HG03103 (cell line): ENCODE measurements at regions not wholly inside any gene's neighbourhood (a gene's known extent, or its start where the extent isn't known, plus 50 kb on each side); places are given as distances from the start of the nearest gene placed in this dataset.

Source experiments
- ATAC-seq: cut with Tn5 transposase; IDR thresholded peaks from one replicate; pipeline ENCODE4 v1.9.1; 2021; ENCODE audit warnings: low read depth; ENCODE audit not compliant: unreplicated experiment

DNA sequence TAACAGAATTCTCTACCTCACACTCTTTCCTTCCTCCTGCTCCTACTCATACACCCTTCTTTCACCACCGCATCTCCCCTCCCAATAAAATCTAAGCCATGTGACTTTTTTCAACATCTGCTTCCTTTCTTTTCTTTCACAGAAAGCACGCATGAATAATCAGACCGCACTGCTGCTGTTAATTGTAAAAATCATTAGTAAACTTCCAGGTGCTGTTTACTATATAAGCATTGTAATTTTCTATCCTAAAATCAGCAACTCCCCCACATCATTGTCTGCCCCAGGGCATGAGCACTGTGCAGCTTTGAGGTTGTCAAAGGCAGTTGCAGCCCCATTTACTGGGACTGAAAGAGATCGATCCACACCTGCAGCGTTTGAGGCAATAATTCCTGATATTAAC lies 782.6 kb upstream of the ID2 start:
- no peak for ATAC-seq

- no peak for ATAC-seq
Observed at GRCh38 chr2:7899923-7900322, 781.9 kb upstream of the ID2 start.

DNA sequence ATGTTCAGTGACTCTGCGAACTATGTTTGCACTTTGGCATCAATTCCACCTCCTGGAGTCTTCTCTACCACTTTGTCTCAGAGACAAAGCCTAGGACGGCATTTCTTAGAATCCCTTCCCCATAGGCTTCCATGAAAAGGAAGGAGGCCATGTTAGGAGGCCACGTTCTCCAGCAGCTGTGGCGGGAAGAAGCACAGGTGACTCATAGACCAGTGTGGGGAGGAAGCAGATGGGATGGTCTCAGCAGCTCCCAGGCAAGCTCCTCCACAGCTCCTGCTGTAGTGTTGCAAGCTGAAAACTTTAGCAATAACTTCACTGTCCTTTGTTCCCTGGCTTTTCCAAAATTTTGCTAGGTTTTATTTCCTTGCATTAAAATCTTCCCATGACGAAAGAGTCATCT lies 781.3 kb upstream of the ID2 start:
- no peak for ATAC-seq

GRCh38 chr2:7902251-7902765 lies 779.5 kb upstream of the ID2 start:
- no peak for ATAC-seq

GRCh38 chr2:7904319-7904718 lies 777.5 kb upstream of the ID2 start:
- no peak for ATAC-seq

- ATAC-seq = no peak
Observed at GRCh38 chr2:7905756-7906155, 776.1 kb upstream of the ID2 start.

DNA sequence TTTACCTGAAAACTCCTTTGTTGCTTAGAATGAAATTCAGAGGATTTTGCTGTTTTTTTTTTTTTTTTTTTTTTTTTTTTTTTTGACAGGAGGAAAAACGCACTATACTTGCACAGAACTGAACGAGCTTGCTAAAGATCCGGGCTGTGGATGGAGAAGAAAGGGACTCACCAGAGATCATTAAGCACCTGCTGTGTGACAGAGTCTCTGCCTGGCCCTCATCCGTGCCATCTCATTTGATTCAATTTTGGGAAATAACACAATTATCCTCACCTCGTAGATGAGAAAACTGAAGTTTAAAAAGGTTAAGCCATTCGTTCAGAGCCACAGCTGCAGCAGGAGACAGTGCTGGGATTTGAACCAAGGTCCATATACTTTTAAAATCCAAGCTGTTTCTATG lies 775.4 kb upstream of the ID2 start:
- no peak for ATAC-seq

GRCh38 chr2:7907041-7907440 lies 774.8 kb upstream of the ID2 start:
- ATAC-seq = no peak

DNA sequence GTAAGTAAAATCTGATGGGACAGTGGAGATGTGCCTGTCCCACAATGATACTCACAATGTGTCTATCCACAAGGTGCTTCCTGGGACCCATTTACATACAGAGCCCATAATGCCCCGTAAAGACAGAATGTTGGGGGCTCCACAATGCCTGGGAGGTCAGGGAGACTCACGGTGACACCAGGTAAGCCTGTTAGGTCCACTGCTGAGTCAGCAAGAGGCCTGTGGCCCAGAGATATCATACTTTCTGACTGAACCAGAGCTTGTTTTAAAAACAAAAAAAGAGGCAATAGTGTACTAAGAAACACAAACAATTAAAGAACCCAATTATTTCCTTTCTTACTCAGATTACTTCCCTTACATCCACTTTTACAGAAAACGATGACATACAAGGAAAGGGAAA lies 771.1 kb upstream of the ID2 start:
- ATAC-seq = no peak

DNA sequence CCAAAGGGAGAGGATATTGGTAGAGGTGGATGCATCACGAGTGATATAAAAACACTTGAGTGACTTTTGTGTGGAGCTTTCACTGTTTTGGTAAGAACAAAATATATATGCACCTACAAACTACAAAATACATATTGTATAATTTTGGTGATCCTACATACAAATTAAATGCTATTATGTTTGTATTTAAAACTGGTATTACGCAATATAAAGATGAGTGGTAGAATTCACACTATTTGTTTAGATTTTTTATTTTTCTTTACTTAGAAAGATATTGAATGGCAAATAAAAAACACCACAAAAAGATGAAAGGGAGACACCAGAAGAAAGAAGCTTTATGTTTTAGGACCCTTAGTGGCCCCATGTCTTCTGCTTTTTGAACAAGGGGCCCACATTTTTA lies 770.7 kb upstream of the ID2 start:
- no peak for ATAC-seq

GRCh38 chr2:7913974-7914373 lies 767.9 kb upstream of the ID2 start:
- ATAC-seq = no peak

- no peak for ATAC-seq
Observed at GRCh38 chr2:7915302-7916091, 766.4 kb upstream of the ID2 start.

- ATAC-seq = no peak
Observed at GRCh38 chr2:7916670-7917069, 765.2 kb upstream of the ID2 start.

DNA sequence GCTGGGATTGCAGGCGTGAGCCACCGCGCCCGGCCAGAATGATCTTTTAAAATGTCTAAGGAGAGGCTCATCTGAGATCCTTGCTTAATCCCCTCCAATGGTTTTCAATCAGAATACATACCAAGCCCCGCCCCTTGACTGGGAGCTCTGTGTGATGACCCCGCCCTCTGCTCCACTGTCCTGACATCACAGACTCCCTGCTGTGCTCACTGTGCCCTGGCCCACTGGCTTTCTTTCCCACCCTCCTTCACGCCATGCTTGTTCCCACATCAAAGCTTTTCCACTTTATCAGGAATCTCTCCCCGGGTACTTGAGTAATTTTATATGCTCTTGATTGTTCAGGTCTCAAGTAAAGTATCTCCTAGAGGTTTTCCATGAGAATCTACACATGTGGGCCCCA lies 762.3 kb upstream of the ID2 start:
- no peak for ATAC-seq

DNA sequence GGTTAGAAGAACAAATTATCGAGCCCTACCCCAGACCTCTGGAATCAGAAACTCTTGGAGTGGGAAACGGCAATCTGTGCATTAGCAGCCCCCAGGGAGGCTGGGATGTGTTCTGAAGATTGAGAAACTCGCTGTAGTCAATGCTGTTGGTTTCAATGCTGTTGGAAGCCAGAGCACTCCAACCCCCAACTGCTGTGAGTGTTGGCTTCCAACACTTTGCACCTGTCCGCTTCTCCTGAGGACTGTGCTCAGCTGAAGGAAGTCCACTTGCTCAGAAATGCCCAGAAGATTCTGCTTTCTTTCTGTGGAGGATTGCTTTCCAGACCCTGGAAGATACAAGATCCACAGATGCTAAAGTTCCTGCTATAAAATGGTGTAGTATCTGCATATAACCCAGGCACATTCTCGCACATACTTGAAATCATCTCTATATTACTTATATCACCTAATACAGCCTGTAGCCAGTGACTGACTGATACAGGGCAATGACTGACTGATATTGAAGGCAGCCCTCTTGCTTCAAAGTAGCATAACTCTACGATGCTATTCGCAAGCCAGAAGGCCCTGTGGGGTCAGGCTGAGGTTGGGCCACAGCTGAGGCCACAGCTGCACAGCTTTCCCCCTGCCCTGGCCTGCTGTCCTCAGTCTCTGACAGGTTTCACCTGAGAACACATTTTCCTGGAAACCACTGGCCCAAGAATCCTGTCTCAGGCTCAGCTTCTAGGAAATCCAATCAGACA lies 757.7 kb upstream of the ID2 start:
- ATAC-seq = no peak

DNA sequence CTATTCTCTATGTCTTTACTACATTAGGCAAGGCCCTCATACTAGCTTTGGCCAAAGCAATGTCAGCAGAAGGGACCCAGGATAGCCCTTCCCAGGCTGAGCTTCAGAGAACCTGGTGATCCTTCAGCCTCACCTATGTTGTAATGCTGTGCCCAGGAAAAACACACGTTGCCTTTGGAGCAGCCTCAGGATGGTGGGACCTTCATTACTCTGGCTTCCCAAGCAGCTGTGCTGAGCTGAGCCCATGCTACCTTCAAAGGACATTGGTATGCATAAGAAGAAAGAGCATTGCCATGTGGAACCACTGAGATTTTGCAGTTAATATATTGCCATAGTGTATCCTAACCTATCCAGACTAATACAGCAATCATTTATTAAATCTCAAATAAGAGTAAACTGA lies 756.4 kb upstream of the ID2 start:
- ATAC-seq = no peak

- no peak for ATAC-seq
Observed at GRCh38 chr2:7927691-7928090, 754.2 kb upstream of the ID2 start.

- ATAC-seq = no peak
Observed at GRCh38 chr2:7929281-7929680, 752.6 kb upstream of the ID2 start.

- no peak for ATAC-seq
Observed at GRCh38 chr2:7930800-7931635, 750.8 kb upstream of the ID2 start.

GRCh38 chr2:7931808-7932207 lies 750.0 kb upstream of the ID2 start:
- ATAC-seq = no peak

- ATAC-seq = no peak
Observed at GRCh38 chr2:7933672-7934071, 748.2 kb upstream of the ID2 start.
